ACC112 (cell line): ENCODE measurements at regions not wholly inside any gene's neighbourhood (a gene's known extent, or its start where the extent isn't known, plus 50 kb on each side); places are given as distances from the start of the nearest gene placed in this dataset.

ENCODE experiments used
- H2AFZ ChIP-seq: fragments of 200-600 bp; sonication (generic); one replicate; pipeline ENCODE4 v1.6.0; 2017; ENCODE audit warnings: antibody characterized with exemption, low read length; ENCODE audit not compliant: unreplicated experiment
- H3K27ac ChIP-seq: fragments of 200-600 bp; sonication (generic); 2 replicates; pipeline ENCODE4 v1.5.1; 2014; ENCODE audit warnings: low read depth, mild to moderate bottlenecking, antibody characterized with exemption, low read length, moderate library complexity
- H3K27me3 ChIP-seq: fragments of 200-600 bp; sonication (generic); 2 replicates; pipeline ENCODE4 v1.6.1; 2014; ENCODE audit warnings: mild to moderate bottlenecking, antibody characterized with exemption, low read length, moderate library complexity, mixed read lengths; ENCODE audit not compliant: insufficient read depth
- H3K36me3 ChIP-seq: fragments of 200-600 bp; sonication (generic); 2 replicates; pipeline ENCODE4 v1.6.1; 2016; ENCODE audit warnings: mild to moderate bottlenecking, antibody characterized with exemption, low read length, moderate library complexity, mixed read lengths; ENCODE audit not compliant: insufficient read depth
- H3K4me1 ChIP-seq: fragments of 200-600 bp; sonication (generic); one replicate; pipeline ENCODE4 v1.6.1; 2016; ENCODE audit warnings: low read length, mixed read lengths; ENCODE audit not compliant: insufficient read depth, unreplicated experiment, control insufficient read depth
- H3K4me3 ChIP-seq: fragments of 200-600 bp; sonication (generic); 2 replicates; pipeline ENCODE4 v1.5.1; 2014; ENCODE audit warnings: mild to moderate bottlenecking, low read depth, low read length
- H3K79me2 ChIP-seq: fragments of 200-600 bp; sonication (generic); one replicate; pipeline ENCODE4 v1.6.0; 2016; ENCODE audit warnings: low read length; ENCODE audit not compliant: control insufficient read depth, unreplicated experiment, insufficient read depth

- Histone ChIP-seq H3K27ac (no peak overlapping the region), H3K4me3 (no peak overlapping the region), H2AFZ (no peak overlapping the region), H3K27me3 (no peaks in the 10 kb centered on the region), H3K4me1 (no peaks in the 10 kb centered on the region), H3K36me3 (no peaks in the 10 kb centered on the region), H3K79me2 (no peaks in the 10 kb centered on the region)
Observed at GRCh38 chr5:5826911-5827310, 404.4 kb downstream of the ICE1 start.

GRCh38 chr5:5822729-5823257 lies 400.3 kb downstream of the ICE1 start:
- no peaks in the 10 kb centered on the region for H3K27me3 ChIP-seq
- H2AFZ ChIP-seq: no peak overlapping the region
- H3K4me3 ChIP-seq: no peak overlapping the region
- H3K27ac ChIP-seq: no peak overlapping the region
- no peaks in the 10 kb centered on the region for H3K4me1 ChIP-seq
- no peaks in the 10 kb centered on the region for H3K36me3 ChIP-seq
- H3K79me2 ChIP-seq: no peaks in the 10 kb centered on the region

- Histone ChIP-seq H3K4me3 (no peak overlapping the region), H2AFZ (no peak overlapping the region), H3K36me3 (no peaks in the 10 kb centered on the region), H3K79me2 (no peaks in the 10 kb centered on the region), H3K27me3 (no peaks in the 10 kb centered on the region), H3K4me1 (no peaks in the 10 kb centered on the region), H3K27ac (no peak overlapping the region)
Observed at GRCh38 chr5:5816960-5817359, 394.5 kb downstream of the ICE1 start.

GRCh38 chr5:5813441-5813840 lies 391.0 kb downstream of the ICE1 start:
- Histone ChIP-seq H3K4me3 (no peak overlapping the region), H2AFZ (no peak overlapping the region), H3K4me1 (no peaks in the 10 kb centered on the region), H3K79me2 (no peaks in the 10 kb centered on the region), H3K36me3 (no peaks in the 10 kb centered on the region), H3K27ac (no peak overlapping the region), H3K27me3 (no peaks in the 10 kb centered on the region)

- H3K4me3 ChIP-seq: no peak overlapping the region
- no peaks in the 10 kb centered on the region for H3K4me1 ChIP-seq
- no peaks in the 10 kb centered on the region for H3K27me3 ChIP-seq
- no peaks in the 10 kb centered on the region for H3K79me2 ChIP-seq
- no peak overlapping the region for H2AFZ ChIP-seq
- no peaks in the 10 kb centered on the region for H3K36me3 ChIP-seq
- no peak overlapping the region for H3K27ac ChIP-seq
Observed at GRCh38 chr5:5810461-5810860, 388.0 kb downstream of the ICE1 start.

GRCh38 chr5:5805916-5806315 lies 383.4 kb downstream of the ICE1 start:
- Histone ChIP-seq H3K27me3 (no peaks in the 10 kb centered on the region), H3K27ac (no peak overlapping the region), H3K4me3 (no peak overlapping the region), H2AFZ (no peak overlapping the region), H3K79me2 (no peaks in the 10 kb centered on the region), H3K36me3 (no peaks in the 10 kb centered on the region), H3K4me1 (no peaks in the 10 kb centered on the region)

- no peaks in the 10 kb centered on the region for H3K27me3 ChIP-seq
- H3K4me1 ChIP-seq: no peaks in the 10 kb centered on the region
- H3K27ac ChIP-seq: no peak overlapping the region
- no peaks in the 10 kb centered on the region for H3K36me3 ChIP-seq
- no peak overlapping the region for H2AFZ ChIP-seq
- H3K79me2 ChIP-seq: no peaks in the 10 kb centered on the region
- no peak overlapping the region for H3K4me3 ChIP-seq
Observed at GRCh38 chr5:5804478-5805233, 382.2 kb downstream of the ICE1 start.

GRCh38 chr5:5800801-5801761 lies 378.6 kb downstream of the ICE1 start:
- Histone ChIP-seq H2AFZ (no peak overlapping the region), H3K27ac (no peak overlapping the region), H3K4me1 (no peaks in the 10 kb centered on the region), H3K4me3 (no peak overlapping the region), H3K36me3 (no peaks in the 10 kb centered on the region), H3K79me2 (no peaks in the 10 kb centered on the region), H3K27me3 (no peaks in the 10 kb centered on the region)

- Histone ChIP-seq H3K27me3 (no peaks in the 10 kb centered on the region), H3K4me3 (no peak overlapping the region), H3K27ac (no peak overlapping the region)
Observed at GRCh38 chr5:5799826-5800225, 377.3 kb downstream of the ICE1 start.

GRCh38 chr5:5799229-5799628 lies 376.8 kb downstream of the ICE1 start:
- Histone ChIP-seq H3K36me3 (no peaks in the 10 kb centered on the region), H3K4me3 (no peak overlapping the region), H3K4me1 (no peaks in the 10 kb centered on the region), H2AFZ (no peak overlapping the region), H3K79me2 (no peaks in the 10 kb centered on the region), H3K27ac (no peak overlapping the region), H3K27me3 (no peaks in the 10 kb centered on the region)

More at GRCh38 chr5:5799826-5800225, 377.3 kb downstream of the ICE1 start:
- no peak overlapping the region for H2AFZ ChIP-seq
- H3K36me3 ChIP-seq: no peaks in the 10 kb centered on the region
- H3K4me1 ChIP-seq: no peaks in the 10 kb centered on the region
- no peaks in the 10 kb centered on the region for H3K79me2 ChIP-seq
